Suprapubic skin (tissue), 3 donors: ENCODE measurements at regions not wholly inside any gene's neighbourhood (a gene's known extent, or its start where the extent isn't known, plus 50 kb on each side); places are given as distances from the start of the nearest gene placed in this dataset.

Source experiments
- EP300 ChIP-seq: sonication (generic); formaldehyde crosslinking; IDR thresholded peaks from one replicate; pipeline ENCODE4 v1.6.1; 2017; ENCODE audit warnings: antibody characterized with exemption
- POLR2A ChIP-seq, 2 donors: fragments of 450-650 bp; IDR thresholded peaks; one replicate each; pipeline ENCODE4 v1.6.1; 2017; ENCODE audit warnings: antibody characterized with exemption in 2 of 2, mild to moderate bottlenecking in 2 of 2, moderate library complexity in 2 of 2
- TF ChIP-seq, protein P1 (sequence below), 2 donors: fragments of 200-600 bp in 1 of 2; fragments of 450-650 bp in 1 of 2; sonication (generic) in 1 of 2; IDR thresholded peaks; one replicate each; pipeline ENCODE4 v1.5.1; 2016 to 2019; ENCODE audit warnings: antibody characterized with exemption in 2 of 2, mild to moderate bottlenecking in 1 of 2, moderate library complexity in 1 of 2

GRCh38 chr5:175309218-175309810 lies 134.7 kb downstream of the DRD1 start:
- TF ChIP-seq EP300 (no peak), POLR2A (IDR thresholded peaks at IDR 0.05) (no peak)
- TF ChIP-seq, protein P1, sequence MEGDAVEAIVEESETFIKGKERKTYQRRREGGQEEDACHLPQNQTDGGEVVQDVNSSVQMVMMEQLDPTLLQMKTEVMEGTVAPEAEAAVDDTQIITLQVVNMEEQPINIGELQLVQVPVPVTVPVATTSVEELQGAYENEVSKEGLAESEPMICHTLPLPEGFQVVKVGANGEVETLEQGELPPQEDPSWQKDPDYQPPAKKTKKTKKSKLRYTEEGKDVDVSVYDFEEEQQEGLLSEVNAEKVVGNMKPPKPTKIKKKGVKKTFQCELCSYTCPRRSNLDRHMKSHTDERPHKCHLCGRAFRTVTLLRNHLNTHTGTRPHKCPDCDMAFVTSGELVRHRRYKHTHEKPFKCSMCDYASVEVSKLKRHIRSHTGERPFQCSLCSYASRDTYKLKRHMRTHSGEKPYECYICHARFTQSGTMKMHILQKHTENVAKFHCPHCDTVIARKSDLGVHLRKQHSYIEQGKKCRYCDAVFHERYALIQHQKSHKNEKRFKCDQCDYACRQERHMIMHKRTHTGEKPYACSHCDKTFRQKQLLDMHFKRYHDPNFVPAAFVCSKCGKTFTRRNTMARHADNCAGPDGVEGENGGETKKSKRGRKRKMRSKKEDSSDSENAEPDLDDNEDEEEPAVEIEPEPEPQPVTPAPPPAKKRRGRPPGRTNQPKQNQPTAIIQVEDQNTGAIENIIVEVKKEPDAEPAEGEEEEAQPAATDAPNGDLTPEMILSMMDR (IDR thresholded peaks at IDR 0.05), result no peak
